ENCODE measurements at regions not wholly inside any gene's neighbourhood (a gene's known extent, or its start where the extent isn't known, plus 50 kb on each side); places are given as distances from the start of the nearest gene placed in this dataset.

DNA sequence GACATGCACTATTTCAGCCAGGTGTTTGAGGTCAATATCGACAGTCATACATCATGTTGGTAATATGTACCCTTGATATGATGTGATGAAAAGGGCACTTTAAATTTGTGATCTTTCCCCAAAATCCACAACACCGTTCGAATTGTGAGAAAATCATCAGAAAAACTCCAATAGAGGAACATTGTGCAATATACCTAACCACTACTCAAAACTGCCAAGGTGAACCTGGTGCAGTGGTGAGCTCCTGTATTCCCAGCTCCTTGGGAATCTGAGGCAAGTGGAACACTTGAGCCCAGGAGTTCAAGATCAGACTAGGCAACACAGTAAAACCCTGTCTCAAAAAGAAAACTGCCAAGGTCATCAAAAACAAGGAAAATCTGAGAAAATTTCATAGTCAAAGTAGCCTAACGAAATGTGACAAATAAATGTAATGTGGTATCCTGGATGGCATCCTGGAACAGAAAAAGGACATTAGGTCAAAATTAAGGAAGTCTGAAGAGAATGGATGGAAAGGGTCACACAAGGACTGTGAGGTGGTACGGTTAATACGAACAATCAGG, 55.6 kb upstream of the LSM6 start:
- 86 to 93% (median 90%) methylated on average over 6 of the region's 6 CpGs for WGBS, 5 donors
- intact Hi-C loops (cut with DNase I; ENCODE audit: low total_unique reads) = no loop called here
- Histone ChIP-seq H3K27ac (no peak overlapping the region), H3K36me3 (no peaks in the 10 kb centered on the region), H3K4me1 (no peaks in the 10 kb centered on the region), H3K9me3 (no peaks in the 10 kb centered on the region), H3K4me3 (no peak overlapping the region), H3K27me3 (no peaks in the 10 kb centered on the region)
- DNase-seq = no peak
- TF ChIP-seq EP300 (IDR thresholded peaks at IDR 0.05) = no peak
- no peak for TF ChIP-seq POLR2AphosphoS5 (IDR thresholded peaks at IDR 0.05)
- no peak for TF ChIP-seq POLR2A (IDR thresholded peaks at IDR 0.05)
- TF ChIP-seq, protein P1, sequence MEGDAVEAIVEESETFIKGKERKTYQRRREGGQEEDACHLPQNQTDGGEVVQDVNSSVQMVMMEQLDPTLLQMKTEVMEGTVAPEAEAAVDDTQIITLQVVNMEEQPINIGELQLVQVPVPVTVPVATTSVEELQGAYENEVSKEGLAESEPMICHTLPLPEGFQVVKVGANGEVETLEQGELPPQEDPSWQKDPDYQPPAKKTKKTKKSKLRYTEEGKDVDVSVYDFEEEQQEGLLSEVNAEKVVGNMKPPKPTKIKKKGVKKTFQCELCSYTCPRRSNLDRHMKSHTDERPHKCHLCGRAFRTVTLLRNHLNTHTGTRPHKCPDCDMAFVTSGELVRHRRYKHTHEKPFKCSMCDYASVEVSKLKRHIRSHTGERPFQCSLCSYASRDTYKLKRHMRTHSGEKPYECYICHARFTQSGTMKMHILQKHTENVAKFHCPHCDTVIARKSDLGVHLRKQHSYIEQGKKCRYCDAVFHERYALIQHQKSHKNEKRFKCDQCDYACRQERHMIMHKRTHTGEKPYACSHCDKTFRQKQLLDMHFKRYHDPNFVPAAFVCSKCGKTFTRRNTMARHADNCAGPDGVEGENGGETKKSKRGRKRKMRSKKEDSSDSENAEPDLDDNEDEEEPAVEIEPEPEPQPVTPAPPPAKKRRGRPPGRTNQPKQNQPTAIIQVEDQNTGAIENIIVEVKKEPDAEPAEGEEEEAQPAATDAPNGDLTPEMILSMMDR (IDR thresholded peaks at IDR 0.05) = no peak

DNA sequence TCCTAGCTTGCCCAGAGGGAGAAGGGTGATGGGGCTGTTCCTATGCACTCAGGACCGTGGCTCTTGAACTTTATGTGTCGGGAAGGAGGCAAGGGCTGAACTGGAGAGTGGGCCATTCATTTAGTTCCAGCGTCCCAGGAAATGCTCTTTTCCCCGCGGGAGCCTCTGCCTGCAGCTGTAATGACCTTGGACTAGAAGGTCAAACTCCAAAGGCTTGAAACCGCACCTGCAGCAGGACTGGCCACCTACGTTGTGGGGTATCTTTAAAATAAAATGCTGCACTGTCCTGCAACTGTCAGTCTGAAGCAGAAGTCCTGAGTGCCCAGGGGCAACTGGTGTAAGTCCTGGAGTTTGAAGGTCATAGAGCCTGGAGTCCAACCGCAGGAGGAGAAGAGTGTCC, 61.5 kb upstream of the LSM6 start:
- Histone ChIP-seq H3K36me3 (no peaks in the 10 kb centered on the region), H3K4me1 (no peaks in the 10 kb centered on the region), H3K27me3 (no peaks in the 10 kb centered on the region), H3K4me3 (no peak overlapping the region), H3K27ac (no peak overlapping the region), H3K9me3 (no peaks in the 10 kb centered on the region)
- no peak for DNase-seq
- TF ChIP-seq, protein P1 (IDR thresholded peaks at IDR 0.05) = no peak
- TF ChIP-seq EP300 (IDR thresholded peaks at IDR 0.05) (no peak), POLR2AphosphoS5 (IDR thresholded peaks at IDR 0.05) (no peak), POLR2A (IDR thresholded peaks at IDR 0.05) (no peak)
- intact Hi-C loops (cut with DNase I; ENCODE audit: low total_unique reads) = no loop called here
- 69 to 75% (median 70%) methylated on average over 8 of the region's 8 CpGs for WGBS, 5 donors

GRCh38 chr4:146113171-146113570, 62.3 kb upstream of the LSM6 start:
- no peak overlapping the region for H3K4me3 ChIP-seq
- no peak for DNase-seq
- intact Hi-C loops (cut with DNase I; ENCODE audit: low total_unique reads) = no loop called here
- WGBS, 5 donors = 70 to 81% (median 78%) methylated on average over 10 of the region's 10 CpGs
- H3K27me3 ChIP-seq = no peaks in the 10 kb centered on the region
- TF ChIP-seq, protein P1 (IDR thresholded peaks at IDR 0.05) = no peak
- TF ChIP-seq EP300 (IDR thresholded peaks at IDR 0.05) = no peak
- TF ChIP-seq POLR2A (IDR thresholded peaks at IDR 0.05) = no peak
- no peak for TF ChIP-seq POLR2AphosphoS5 (IDR thresholded peaks at IDR 0.05)
- H3K9me3 ChIP-seq = no peaks in the 10 kb centered on the region
- no peak overlapping the region for H3K27ac ChIP-seq
- H3K4me1 ChIP-seq = no peaks in the 10 kb centered on the region
- no peaks in the 10 kb centered on the region for H3K36me3 ChIP-seq

DNA sequence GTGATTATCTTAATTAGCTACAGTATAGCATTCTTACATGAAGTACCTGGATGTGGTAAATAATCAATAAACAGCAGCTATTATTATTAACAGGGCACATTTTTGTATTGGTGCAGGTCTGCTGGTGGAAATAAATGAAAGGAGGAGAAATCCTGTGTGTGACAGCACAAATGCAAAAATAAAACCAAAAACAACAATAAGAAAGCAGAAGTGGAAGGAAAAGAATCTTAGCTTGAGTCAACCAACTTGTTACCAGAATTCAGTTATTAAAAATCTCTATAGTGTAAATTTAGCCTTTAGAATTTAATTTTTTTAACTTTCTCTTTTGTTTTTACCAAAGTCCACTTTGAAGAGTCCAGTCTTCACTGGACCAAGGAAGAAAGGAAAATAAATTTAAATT, 63.1 kb upstream of the LSM6 start:
- TF ChIP-seq POLR2AphosphoS5 (IDR thresholded peaks at IDR 0.05) (no peak), POLR2A (IDR thresholded peaks at IDR 0.05) (no peak), EP300 (IDR thresholded peaks at IDR 0.05) (no peak)
- TF ChIP-seq, protein P1 (IDR thresholded peaks at IDR 0.05) = no peak
- no peak for DNase-seq
- intact Hi-C loops (cut with DNase I; ENCODE audit: low total_unique reads) = no loop called here
- H3K36me3 ChIP-seq = no peaks in the 10 kb centered on the region
- H3K9me3 ChIP-seq = no peaks in the 10 kb centered on the region
- H3K4me1 ChIP-seq = no peaks in the 10 kb centered on the region
- H3K27me3 ChIP-seq = no peaks in the 10 kb centered on the region
- no peak overlapping the region for H3K27ac ChIP-seq
- H3K4me3 ChIP-seq = no peak overlapping the region
